A549 (cell line): ENCODE measurements at regions not wholly inside any gene's neighbourhood (a gene's known extent, or its start where the extent isn't known, plus 50 kb on each side); places are given as distances from the start of the nearest gene placed in this dataset.

Experiments
- CTCF ChIP-seq: fragments of >200 bp; sonication (Bioruptor Twin); formaldehyde crosslinking; IDR thresholded peaks from 3 replicates; pipeline ENCODE4 v1.5.1; 2016
- FOSB ChIP-seq: fragments of 250-450 bp; sonication (Bioruptor Pico); IDR thresholded peaks from 2 replicates; pipeline ENCODE4 v1.5.0; 2020; ENCODE audit warnings: mild to moderate bottlenecking, moderate library complexity
- TF ChIP-seq, protein P1 (sequence below): IDR thresholded peaks from 2 replicates; pipeline ENCODE4 v1.6.1; 2012

DNA sequence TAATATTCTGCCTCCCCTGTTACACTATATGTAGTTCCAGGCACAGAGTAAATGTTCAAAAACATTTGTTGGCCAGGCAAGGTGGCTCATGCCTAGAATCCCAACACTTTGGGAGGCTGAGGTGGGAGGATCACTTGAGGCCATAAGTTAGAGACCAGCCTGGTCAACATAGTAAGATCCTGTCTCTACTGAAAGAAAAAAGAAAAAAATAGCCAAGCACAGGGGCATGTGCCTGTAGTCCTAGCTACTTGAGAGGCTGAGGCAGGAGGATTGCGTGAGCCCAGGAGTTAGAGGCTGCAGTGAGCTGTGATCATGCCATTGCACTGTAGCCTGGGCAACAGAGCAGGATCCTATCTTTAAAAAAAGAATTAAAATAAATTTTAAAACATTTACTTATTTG lies 57.6 kb upstream of the SIM2 start:
- TF ChIP-seq, protein P1, sequence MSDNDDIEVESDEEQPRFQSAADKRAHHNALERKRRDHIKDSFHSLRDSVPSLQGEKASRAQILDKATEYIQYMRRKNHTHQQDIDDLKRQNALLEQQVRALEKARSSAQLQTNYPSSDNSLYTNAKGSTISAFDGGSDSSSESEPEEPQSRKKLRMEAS = no peak
- TF ChIP-seq CTCF (no peak), FOSB (CRISPR knock-in tag) (no peak)
